Left ventricle myocardium inferior (tissue), 1 donor: ENCODE measurements at regions not wholly inside any gene's neighbourhood (a gene's known extent, or its start where the extent isn't known, plus 50 kb on each side); places are given as distances from the start of the nearest gene placed in this dataset.

Source experiments
- DNase-seq: peaks from one replicate; pipeline ENCODE4 v3.0.0-alpha.2; 2020
- H3K27ac ChIP-seq: fragments of 200-600 bp; replicated peaks from 2 replicates; pipeline ENCODE4 v1.8.0; 2021
- H3K27me3 ChIP-seq: fragments of 200-600 bp; 2 replicates; pipeline ENCODE4 v1.8.0; 2021; ENCODE audit warnings: low read depth
- H3K36me3 ChIP-seq: fragments of 200-600 bp; 2 replicates; pipeline ENCODE4 v1.8.0; 2021
- H3K4me1 ChIP-seq: fragments of 200-600 bp; 2 replicates; pipeline ENCODE4 v1.8.0; 2021
- H3K4me3 ChIP-seq: fragments of 200-600 bp; 2 replicates; pipeline ENCODE4 v1.8.0; 2021; ENCODE audit warnings: mild to moderate bottlenecking, moderate library complexity
- H3K9me3 ChIP-seq: fragments of 200-600 bp; replicated peaks from 2 replicates; pipeline ENCODE4 v1.8.0; 2021
- CTCF ChIP-seq: fragments of 200-600 bp; IDR thresholded peaks from 2 replicates; pipeline ENCODE4 v1.8.0; 2021; ENCODE audit warnings: antibody characterized with exemption, mild to moderate bottlenecking, borderline replicate concordance
- intact Hi-C: fragments of 100-400 bp; cut with micrococcal nuclease; formaldehyde crosslinking; loops from one replicate; pipeline ENCODE4 v1.11.0; 2022
- donor health status: DM: no; HTN: yes; CAD: no; lungs with severe emphysema.

GRCh38 chr22:48494968-48495750 lies 1332.5 kb downstream of the BRD1 start:
- no peak for DNase-seq

GRCh38 chr22:48494256-48494967 lies 1333.3 kb downstream of the BRD1 start:
- Histone ChIP-seq H3K36me3 (no peaks in the 10 kb centered on the region), H3K9me3 (no peaks in the 10 kb centered on the region), H3K27ac (no peak overlapping the region), H3K4me1 (peaks cover 17% of the 10 kb centered on the region), H3K27me3 (peaks cover 83% of the 10 kb centered on the region), H3K4me3 (no peak overlapping the region)
- intact Hi-C loops, result no loop called here
- no peak for DNase-seq
- TF ChIP-seq CTCF, result no peak

More at GRCh38 chr22:48494968-48495750, 1332.5 kb downstream of the BRD1 start:
- Histone ChIP-seq H3K27me3 (peaks cover 83% of the 10 kb centered on the region), H3K9me3 (no peaks in the 10 kb centered on the region), H3K4me1 (peaks cover 10% of the 10 kb centered on the region), H3K36me3 (no peaks in the 10 kb centered on the region), H3K27ac (no peak overlapping the region), H3K4me3 (no peak overlapping the region)
- TF ChIP-seq CTCF, result no peak
- intact Hi-C loops, result no loop called here

GRCh38 chr22:48493733-48494132 lies 1333.9 kb downstream of the BRD1 start:
- DNase-seq, result no peak
- intact Hi-C loops, result no loop called here
- no peaks in the 10 kb centered on the region for H3K9me3 ChIP-seq
- no peaks in the 10 kb centered on the region for H3K36me3 ChIP-seq
- no peak for TF ChIP-seq CTCF
- H3K27ac ChIP-seq, result no peak overlapping the region
- H3K27me3 ChIP-seq, result peaks cover 81% of the 10 kb centered on the region
- H3K4me3 ChIP-seq, result no peak overlapping the region
- H3K4me1 ChIP-seq, result peaks cover 17% of the 10 kb centered on the region

- Histone ChIP-seq H3K27ac (no peak overlapping the region), H3K4me3 (no peak overlapping the region), H3K36me3 (no peaks in the 10 kb centered on the region), H3K27me3 (peaks cover 88% of the 10 kb centered on the region), H3K4me1 (peaks cover 17% of the 10 kb centered on the region), H3K9me3 (no peaks in the 10 kb centered on the region)
- peak; percentile 31 for DNase-seq
- TF ChIP-seq CTCF, result peak; percentile 75
- intact Hi-C loops, result no loop called here
Observed at GRCh38 chr22:48492366-48493320, 1335.0 kb downstream of the BRD1 start.

GRCh38 chr22:48491451-48491941 lies 1336.2 kb downstream of the BRD1 start:
- Histone ChIP-seq H3K9me3 (no peaks in the 10 kb centered on the region), H3K27me3 (peaks cover 94% of the 10 kb centered on the region), H3K36me3 (no peaks in the 10 kb centered on the region), H3K4me3 (no peak overlapping the region), H3K4me1 (peaks cover 17% of the 10 kb centered on the region), H3K27ac (no peak overlapping the region)
- no peak for DNase-seq
- intact Hi-C loops, result no loop called here
- TF ChIP-seq CTCF, result no peak
